ENCODE measurements at regions not wholly inside any gene's neighbourhood (a gene's known extent, or its start where the extent isn't known, plus 50 kb on each side); places are given as distances from the start of the nearest gene placed in this dataset.

DNA sequence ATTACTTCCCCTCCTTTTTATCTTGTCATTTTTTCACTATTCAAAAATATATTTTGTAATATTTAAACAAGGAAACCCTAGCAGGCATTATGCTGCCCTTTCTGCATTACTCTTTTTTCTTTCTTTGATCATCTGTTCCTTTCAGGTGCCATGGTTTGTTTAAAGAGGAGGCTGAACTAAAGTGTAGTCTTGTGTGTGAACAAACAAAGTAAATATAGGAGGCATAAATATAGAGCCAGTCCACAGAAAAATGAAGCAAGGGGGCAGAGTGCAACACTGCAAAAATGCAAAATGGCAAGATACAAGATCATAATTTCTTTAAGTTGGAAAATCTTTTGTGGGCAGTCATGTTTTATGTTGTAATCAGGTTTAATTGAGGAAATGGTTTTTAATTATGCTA lies 947.3 kb upstream of the COX7C start:
- no peak for DNase-seq

DNA sequence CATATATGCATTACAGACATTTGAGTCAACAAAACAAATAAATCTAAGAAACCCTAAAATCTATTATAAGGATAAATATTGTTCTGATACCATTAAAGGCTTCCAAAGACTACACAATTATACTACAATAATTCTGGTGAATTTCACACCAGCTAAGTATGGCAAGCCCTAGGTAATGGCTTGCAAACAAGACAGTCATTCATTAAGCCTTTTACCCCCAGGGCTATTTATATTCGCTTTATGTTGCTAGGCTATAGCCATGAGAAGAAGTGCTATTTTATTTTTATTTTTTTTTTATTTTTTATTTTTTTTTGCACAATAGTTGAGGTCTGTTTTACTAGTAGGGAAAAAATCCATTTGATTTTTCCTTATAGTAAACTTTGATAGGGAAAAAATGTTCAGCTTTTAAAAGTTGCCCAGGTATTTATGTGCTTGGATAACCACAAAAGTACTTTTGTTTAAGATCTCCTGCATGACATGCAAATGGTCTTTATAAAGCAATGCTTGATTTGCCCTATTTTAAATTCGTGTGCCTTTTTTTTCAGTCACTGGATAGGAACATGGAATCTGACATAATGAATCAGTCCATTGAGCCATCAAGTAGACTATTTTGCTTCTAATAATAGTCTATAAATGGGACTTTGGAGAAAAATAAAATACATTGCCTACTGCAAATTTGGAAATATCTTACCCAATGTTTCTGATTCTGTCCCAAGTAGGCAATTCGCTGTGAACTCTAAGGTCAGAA lies 946.3 kb upstream of the COX7C start:
- no peak for DNase-seq

DNA sequence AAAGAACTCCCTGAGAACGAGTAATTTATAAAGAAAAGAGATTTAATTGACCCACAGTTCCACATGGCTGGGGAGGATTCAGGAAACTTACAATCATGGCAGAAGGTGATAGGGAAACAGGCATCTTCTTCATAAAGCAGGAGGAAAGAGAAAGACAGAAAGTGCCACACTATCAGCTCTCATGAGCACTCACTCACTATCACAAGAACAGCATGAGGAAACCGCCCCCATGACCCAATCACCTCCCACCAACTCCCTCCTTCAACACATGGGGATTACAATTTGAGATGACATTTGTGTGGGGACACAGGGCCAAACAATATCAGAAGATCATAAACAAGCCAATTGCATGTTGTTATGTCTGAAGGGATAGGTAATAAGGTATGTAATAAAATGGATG lies 935.9 kb upstream of the COX7C start:
- DNase-seq: no peak

DNA sequence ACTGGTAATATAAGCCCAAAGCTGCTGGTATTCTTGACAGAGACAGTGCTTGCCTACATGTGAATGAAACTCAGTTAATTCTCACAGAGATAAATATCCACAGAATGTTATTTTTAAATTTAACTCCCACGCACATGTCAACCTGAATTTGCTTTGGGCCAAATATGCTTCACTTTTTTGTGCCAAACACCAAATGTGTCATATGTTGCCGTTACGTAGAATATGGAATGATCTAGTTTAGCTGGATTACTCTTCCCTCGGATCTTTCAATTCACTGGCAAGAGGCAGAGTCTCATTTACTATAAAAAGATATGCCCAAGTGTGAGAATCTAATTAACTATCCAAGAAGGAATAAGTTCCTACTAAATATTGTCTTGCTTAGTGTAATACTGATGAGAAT lies 933.4 kb upstream of the COX7C start:
- DNase-seq: no peak

DNA sequence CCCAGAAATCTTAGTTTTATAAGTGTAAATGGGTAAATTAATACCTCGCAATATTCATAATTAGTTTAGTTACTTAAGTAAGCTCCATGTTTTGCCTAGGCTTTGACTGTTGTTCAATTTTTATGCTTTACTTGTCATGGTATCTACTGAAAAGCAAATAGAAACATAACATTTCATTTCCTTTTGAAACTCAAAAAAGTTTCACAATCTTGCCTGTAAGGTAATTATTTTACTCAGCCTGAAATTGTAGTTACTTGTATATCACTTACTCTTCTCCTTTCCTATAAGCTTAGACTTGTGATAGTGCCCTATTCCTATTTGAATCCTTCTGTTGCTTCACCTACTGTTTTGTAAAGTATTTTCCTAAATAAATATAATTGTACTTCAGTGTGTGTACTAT lies 914.4 kb upstream of the COX7C start:
- DNase-seq: no peak

DNA sequence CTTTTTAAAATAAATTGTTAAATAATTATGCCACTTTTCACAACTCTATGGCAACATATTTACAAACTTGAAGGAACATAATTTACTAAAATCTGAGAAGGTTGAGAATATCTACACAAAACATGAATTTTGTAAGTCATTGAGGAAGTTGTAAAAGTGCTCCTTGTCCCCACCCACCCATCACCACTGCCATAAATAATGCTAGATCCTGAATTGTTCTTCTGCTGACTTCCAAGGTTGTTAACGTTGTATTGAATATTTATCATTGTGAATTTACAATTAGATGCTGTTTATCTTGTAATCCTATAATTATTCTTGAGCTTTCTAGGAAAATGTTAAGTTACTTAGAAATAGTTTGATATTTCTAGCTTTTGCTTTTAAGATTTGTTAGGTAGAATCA lies 908.0 kb upstream of the COX7C start:
- no peak for DNase-seq

DNA sequence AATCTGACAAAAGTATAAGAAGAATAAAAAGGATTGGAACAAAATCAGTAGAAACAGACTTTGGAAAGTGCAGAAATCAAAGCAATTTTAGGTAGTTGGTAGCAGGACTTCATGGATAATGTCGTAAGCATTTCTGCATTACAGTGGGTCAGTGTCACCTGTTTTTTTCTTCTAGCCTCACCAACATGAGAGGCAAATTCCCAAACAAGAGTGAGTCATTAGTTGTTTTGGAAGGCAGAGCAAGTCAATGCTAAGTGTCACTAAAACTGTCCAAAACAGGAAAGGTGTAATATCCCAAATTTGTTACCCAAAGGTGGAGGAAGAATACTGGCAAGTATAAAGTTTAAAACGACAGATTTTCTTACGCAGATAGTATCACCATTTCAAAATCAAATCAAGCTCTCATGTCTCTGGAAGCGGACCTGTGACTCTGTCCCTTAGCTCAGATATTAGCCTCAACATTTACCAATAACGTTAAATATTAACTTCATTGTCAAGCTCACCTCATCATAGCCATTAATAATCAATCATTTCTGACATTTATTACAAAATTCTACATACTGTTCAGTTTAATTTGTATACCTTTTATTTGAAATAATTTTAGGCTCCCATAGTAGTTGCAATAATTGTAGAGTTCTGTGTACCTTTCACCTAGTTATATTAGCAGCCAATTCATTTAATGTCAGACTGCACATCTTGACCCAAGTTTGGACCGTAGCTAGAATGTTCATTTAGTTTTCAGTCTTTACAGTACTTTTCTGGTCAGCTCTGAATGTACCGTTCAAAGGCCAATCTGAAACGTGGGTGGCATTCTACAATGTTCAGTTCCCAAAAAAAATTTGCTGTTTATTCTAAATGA lies 901.2 kb upstream of the COX7C start:
- DNase-seq: no peak

DNA sequence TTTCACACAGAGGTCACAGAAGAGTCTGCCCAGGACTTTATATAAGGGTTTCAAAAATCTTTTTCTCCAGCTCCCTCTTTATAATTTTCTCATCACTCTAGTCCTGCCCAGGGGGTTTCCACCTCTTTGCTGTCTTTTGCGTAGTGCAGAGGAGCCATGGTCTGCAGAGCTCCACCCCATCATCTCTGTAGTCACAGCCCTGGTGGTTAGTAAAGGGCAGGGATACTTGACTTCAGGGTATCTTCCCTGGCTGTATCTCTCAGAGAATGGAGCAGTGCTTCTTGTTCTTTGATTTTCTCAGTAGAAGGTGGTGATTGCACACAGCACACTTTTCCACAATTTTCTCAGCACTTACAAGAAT lies 900.6 kb upstream of the COX7C start:
- DNase-seq: no peak

DNA sequence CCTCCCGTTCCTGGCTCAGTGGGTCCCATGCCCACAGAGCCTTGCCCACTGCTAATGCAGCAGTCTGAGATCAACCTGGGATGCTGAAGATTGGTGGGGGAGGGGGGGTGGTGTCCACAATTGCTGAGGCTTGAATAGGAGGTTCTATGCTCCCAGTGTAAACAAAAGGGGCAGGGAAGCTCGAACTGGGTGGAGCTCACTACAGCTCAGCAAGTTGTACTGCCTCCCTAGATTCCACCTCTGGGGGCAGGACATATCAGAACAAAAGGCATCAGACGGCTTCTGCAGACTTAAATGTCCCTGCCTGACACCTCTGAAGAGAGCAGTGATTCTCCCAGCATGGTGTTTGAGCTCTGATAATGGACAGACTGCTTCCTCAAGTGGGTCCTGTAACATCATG lies 885.6 kb upstream of the COX7C start:
- no peak for DNase-seq

DNA sequence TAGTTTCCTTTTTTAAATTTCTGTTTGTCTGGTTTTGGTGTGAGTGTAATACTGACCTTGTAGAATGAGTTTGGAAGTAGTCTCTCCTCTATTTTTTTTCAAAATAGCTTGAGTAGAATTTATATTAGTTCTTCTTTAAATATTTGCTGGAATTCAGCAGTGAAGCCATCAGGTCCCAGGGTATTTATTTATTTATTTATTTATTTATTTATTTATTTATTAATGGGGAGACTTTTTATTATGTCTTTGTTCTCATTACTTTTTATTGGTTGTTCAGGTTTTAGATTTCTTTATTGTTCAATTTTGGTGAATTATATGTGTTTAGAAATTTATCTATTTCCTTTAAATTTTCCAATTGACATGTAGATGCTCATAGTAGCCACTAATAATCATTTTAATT lies 875.8 kb upstream of the COX7C start:
- no peak for DNase-seq

DNA sequence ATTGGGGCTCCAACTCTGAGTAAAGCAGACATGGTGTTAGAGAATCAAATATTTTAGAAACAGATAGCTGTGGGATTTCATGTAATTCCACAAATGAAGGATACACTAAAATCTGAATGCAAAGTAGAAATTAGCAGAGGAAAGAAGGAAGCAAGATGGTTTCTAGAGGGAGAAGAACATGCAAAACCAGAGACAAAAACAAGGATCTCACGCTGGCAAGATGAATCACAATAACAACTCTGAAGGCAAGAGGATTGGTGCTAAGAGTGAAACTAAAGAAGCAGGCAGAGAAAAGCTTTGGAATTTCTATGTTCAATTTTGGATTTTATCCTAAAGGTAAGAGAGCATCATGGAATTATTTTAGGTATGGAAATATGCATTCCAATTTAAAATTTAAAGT lies 857.2 kb upstream of the COX7C start:
- no peak for DNase-seq

DNA sequence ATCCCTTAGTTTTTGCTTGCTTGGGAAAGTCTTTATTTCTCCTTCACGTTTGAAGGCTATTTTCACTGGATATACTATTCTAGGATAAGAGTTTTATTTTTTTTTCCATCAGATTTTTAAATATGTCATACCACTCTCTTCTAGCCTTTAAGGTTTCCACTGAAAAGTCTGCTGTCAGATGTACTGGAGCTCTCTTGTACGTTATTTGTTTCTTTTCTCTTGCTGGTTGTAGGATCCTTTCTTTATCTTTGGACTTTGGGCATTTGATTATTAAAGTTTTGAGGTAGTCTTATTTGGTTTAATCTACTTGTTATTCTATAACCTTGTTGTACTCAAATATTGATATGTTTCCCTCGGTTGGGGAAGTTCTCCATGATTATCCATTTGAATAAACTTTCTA lies 848.4 kb upstream of the COX7C start:
- DNase-seq: no peak

DNA sequence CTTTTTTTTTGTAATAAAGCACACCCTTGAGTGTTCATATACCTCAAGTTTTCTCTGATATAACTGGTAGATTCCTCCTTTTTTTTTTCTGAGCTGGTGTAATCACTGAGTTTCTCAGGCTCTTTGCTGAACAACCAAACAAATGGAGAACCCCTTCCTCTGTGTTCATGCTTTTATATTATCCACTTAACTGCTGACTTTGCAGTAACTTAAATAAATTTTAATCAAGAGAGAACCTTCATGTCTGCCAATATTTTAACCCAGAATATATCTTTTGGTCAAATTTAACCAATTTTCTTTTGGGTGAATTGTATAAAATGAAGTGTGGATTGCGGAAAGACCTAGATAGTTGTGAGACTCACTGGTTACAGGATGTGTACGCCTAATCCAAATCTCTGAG lies 833.0 kb upstream of the COX7C start:
- no peak for DNase-seq

DNA sequence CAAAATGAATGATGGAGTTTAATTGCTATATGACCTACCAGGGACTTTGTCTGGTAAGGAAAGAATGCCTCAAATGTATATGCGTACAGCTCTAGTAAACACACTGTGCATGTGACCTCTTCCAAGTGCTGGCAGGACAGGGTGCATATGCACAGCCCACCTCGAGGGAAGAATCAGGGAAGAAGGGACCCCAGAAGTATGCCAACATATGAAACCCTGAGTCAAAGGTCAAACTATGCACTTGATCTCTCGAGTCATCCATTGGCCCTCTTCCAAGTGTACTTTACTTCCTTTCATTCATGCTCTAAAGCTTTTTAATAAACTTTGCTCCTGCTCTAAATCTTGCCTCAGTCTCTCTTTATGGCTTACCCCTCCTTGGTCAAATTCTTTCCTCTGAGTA lies 804.6 kb upstream of the COX7C start:
- no peak for DNase-seq

DNA sequence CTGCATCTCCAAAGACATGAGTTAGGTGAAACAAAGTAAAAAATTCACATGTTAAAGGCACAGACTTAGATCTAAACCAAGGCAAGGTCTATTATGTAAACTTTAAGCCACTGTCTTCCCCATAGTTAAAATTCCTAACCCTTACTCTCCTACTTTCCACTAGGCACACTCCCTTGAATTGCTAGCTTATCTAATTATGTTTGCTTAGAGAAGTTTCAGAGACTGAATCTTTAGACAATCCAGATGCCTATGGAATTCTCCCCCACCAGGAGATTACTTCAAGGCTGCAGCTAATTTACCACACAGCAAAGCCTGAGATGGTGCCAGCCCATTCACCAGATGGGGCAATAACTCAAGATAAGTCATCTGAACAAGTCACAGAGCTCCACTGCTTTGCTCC lies 803.1 kb upstream of the COX7C start:
- DNase-seq: peak in 1 of 2 experiments; percentile 1

DNA sequence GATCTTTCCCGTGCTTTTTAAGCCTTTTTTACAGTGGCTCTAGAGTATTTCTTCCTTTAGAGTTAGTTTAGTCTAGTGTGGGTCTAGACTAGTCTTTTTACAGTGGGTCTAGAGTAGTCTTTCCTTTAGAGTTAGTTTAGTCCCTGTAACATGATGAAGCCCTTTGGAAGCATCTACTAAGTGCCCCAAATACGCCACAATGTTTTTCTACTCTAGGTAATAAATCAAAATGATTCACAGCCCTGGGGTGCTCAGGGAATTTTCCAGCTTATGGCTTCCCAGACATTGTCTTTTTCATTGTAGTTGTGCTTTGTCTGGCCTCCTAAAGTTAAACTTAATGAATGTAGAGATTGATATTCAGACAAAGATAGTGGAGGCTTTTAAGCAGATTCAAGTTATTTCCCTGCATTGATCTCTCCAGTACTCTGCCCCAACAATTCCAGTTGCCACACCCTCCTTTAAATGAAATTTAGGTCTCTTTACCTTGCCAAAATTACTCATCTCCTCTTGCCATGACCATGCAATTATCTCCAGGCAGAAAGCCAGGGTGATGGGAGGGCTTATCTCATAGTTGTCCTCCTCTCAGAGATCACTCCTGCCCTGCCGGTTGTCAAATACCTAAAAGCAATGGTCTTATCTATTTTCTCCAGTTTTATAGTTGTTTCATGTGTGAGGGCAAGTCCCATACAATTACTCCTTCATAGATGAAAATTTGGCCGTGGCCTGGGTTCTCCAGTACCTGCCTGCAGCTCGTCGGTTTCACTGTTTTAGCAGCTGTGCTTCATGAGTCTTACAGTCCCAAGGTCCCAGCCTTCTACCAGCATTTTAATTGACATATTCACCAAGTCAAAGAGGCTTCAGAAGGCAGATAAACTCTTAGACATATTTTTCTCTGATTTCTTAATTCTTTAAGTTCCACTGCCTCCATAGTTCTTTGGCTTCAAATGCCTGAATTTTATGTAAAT lies 794.0 kb upstream of the COX7C start:
- DNase-seq: no peak

DNA sequence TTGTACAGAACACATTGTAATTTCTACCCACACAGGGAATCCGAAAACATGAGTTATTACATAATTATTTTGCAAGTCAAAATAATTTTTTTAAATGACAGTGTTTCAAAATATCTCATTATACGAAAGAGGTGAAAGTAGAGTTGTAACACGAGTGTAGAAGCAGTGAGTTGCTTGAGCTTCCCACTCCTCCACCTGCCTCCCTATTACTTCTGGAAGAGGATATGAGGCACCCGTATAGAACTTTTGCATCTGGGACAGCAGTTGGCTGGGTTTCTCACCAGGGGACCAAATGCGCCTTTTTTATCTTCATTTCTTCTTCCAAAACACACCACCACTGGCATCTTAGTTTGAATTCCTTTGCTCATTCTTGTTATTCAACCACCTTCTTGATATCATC lies 779.0 kb upstream of the COX7C start:
- DNase-seq: no peak

DNA sequence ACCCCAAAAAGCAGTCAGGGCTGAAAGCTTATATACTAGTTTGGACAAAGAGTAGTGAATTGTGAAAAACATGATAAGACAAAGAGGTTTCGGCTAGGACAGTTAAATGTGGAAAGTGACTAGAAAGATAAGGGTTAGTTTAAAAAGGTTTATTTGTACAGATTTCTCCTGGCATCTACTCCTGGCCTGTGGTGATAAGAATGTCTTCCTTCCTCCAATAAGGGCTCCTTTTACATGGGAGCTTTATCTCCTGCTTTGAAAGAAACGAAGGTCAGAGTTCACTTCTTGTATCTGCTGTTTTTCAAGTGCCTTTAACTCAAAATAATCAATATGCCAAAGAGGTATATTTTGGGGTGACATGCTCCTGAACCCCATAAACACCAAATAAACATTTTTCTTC lies 776.1 kb upstream of the COX7C start:
- no peak for DNase-seq

DNA sequence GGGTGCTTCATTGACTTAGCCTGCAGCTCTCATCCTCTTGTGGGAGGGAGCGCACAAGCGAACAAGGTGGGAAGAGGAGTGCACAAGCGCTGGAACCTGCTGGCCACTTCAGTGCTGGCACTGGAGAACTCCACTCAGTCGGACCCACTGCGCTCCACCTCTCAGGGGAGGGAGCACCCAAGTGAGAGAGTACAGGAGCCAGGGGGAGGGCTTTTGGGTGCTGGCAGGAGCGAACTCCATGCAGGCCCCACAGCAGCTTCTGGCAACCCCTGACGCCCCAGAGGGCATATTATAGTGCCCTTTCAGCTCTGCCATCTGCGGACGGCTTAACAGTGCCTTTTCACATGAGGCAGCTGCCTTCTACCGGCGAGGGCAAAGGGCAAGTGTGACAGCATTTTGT lies 774.2 kb upstream of the COX7C start:
- DNase-seq: no peak

DNA sequence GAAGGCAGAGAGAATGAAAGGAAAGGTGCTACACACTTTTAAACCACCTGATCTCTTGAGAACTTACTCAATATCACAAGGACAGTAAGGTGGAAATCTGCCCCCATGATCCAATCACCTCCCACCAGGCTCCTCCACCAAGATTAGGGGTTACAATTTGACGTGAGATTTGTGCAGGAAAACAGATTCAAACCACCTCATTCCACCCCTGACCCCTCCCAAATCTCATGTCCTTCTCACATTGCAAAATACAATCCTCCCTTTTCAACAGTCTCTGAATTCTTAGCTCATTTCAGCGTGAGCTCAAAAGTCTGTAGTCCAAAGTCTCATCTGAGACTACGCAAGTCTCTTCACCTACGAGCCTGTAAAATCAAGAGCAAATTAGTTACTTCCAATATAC lies 768.3 kb upstream of the COX7C start:
- DNase-seq: no peak

DNA sequence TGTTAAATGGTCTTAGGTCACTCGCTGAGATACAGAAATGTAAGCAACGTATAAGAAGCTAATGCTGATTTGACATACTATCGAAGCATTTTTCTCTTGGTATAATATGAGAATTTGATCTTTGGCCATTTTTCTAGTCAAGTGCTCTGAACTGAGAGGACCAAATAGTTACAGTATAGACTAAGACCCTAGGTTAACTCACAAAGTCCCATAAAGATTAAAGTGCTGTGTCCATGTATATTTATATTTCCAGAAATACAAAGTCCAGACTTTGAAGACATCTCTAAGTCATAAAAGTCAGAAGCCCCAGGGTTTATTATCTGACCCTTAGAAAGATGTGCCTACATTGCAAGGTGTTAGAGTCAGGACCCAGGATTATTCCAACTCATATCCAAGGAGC lies 752.4 kb upstream of the COX7C start:
- no peak for DNase-seq

DNA sequence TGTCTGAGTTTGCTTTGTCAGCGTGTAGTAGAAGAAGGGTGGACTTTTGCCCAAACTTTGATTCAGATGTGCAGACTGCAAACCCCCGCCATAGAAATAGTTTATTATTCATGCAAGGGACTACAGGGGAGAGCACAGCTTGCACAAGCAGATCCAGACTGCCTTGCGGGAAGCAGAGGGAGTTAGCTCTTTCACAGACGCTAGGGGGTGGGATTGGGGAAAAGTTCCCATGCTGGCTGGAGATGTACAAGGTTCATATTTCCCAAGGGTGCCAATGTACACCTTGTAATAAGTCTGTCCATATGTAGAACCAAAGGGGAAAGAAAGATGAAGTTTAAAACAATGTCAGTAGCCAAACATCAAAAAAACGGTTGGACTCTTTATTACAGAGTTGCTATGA lies 749.7 kb upstream of the COX7C start:
- DNase-seq: no peak

DNA sequence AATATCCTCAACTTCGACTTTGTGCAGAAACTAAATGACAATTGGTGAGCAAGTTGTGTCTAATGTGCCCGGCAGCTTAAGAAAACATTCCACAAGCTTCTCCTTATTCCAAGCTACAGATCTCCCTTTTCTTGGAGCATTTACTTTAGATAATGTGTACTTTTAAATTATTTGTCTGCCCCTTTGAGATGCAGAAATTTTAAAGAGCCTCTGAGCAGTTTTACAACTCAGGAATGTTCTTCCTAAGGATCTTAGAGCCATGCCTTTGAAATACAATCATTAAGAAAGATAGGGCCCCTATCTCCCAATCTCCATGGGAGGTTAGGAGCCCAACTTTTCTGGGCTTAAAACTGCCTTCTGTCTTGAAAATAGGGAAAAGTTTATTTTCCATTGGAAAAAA lies 723.7 kb upstream of the COX7C start:
- DNase-seq: no peak

DNA sequence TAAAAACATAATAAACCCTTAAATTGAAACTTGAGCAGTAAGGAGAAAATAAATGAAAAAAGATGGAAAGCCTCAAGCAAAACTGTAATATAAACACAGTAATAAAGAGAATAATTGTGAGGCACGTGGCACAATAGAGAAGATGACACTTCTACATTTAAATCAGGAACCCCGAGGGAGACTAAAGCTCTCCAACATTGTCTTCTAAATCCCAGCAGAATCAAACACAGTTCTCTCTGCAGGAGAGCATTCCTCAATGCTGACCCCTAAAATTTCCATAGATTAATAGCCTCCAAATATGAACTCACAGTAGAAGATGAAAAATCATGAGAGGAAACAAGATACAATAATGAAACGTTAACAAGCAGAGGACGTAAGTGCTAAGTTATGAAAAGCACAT lies 721.2 kb upstream of the COX7C start:
- DNase-seq: no peak

Data from NCI-H524 (cell line).